Coronary artery (tissue), 2 donors: ENCODE measurements at regions not wholly inside any gene's neighbourhood (a gene's known extent, or its start where the extent isn't known, plus 50 kb on each side); places are given as distances from the start of the nearest gene placed in this dataset.
"Not testable (repeated sequence)": the region's sequence is repeated elsewhere in the genome, so short reads cannot be mapped to it uniquely, and the experiment has no call there.

Source experiments
- DNase-seq: peaks from one replicate; pipeline ENCODE4 v3.0.0-alpha.2; 2017; ENCODE audit warnings: low spot score
- H3K27ac ChIP-seq, 2 donors: fragments of 200-600 bp; sonication (generic); one replicate each; pipeline ENCODE4 v1.5.1; 2016 to 2019
- H3K4me3 ChIP-seq: fragments of 200-600 bp; sonication (generic); 2 replicates; pipeline ENCODE4 v1.5.1; 2016; ENCODE audit warnings: mild to moderate bottlenecking, moderate library complexity
- TF ChIP-seq, protein P1 (sequence below): fragments of 200-600 bp; sonication (generic); IDR thresholded peaks from one replicate; pipeline ENCODE4 v1.5.1; 2019; ENCODE audit warnings: antibody characterized with exemption

DNA sequence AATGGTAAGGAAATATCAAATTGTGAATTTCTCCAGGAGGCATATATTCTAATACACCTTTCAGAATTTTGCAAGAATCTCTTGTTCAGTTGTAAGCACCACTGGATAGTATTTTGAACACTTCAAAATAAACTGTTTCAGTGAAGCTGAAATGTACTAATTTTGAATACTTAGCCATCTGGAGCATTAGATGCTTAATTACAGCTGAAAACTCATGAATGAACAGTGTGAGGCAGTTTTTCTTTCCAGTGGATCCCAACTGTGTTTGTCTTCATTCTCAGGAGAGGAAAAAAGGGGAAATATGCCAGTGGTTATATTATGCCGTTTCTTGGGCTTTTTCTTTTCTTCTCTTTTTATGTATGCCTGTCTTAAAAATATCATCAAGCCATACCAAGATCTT is 306.0 kb upstream of the SEMA6A start:
- Histone ChIP-seq H3K27ac (no peak overlapping the region), H3K4me3 (no peak overlapping the region)
- no peak for DNase-seq
- TF ChIP-seq, protein P1, sequence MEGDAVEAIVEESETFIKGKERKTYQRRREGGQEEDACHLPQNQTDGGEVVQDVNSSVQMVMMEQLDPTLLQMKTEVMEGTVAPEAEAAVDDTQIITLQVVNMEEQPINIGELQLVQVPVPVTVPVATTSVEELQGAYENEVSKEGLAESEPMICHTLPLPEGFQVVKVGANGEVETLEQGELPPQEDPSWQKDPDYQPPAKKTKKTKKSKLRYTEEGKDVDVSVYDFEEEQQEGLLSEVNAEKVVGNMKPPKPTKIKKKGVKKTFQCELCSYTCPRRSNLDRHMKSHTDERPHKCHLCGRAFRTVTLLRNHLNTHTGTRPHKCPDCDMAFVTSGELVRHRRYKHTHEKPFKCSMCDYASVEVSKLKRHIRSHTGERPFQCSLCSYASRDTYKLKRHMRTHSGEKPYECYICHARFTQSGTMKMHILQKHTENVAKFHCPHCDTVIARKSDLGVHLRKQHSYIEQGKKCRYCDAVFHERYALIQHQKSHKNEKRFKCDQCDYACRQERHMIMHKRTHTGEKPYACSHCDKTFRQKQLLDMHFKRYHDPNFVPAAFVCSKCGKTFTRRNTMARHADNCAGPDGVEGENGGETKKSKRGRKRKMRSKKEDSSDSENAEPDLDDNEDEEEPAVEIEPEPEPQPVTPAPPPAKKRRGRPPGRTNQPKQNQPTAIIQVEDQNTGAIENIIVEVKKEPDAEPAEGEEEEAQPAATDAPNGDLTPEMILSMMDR, result no peak

DNA sequence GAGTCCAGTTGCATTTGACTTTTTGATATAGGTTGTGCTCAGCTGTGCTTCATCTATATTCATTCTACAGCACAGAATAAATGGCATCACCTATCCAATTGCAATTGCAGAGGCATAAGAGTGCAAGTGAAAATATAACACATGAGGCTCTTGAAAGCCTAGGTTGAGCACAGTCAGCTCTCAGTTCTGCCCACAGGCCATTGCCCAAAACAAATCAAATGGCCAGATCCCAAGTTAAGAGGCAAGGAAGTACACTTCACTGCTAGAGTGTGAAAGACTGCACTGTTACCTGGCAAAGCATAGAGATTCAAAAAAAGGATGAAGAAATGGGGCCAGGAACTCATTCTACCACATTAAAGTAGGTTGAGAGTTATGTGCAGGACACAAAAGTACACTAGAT is 305.5 kb upstream of the SEMA6A start:
- Histone ChIP-seq H3K4me3 (no peak overlapping the region), H3K27ac (no peak overlapping the region)
- TF ChIP-seq, protein P1, result no peak
- DNase-seq, result no peak

DNA sequence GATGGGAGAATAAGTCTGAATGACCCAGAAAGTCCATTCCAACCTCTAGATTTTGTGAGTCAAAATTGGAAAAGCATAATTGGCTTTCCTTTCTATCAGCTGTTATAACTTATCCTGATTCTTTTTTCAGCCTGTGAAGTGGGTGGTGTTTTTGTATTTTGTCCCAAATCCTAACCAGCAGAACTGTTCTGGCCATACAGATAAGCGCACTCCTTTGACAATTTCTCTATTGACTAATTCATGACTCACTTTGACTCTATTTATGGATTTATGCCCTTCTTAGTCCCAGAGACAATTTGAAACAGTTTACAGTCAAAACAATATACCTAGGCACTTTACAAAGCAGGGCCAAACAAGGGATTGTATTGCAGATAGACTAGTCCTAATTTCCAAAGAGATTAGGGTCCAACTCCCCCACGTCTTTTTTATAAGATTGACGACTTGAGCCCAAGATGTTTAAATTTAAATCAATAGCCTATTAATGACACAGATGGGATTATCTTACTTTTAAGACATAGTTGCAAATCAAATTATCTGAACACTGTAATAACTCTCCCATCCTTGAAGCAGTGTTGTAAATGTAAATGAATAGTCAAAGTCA is 301.7 kb upstream of the SEMA6A start:
- TF ChIP-seq, protein P1, result no peak
- H3K4me3 ChIP-seq, result no peak overlapping the region
- H3K27ac ChIP-seq, result no peak overlapping the region
- no peak for DNase-seq

DNA sequence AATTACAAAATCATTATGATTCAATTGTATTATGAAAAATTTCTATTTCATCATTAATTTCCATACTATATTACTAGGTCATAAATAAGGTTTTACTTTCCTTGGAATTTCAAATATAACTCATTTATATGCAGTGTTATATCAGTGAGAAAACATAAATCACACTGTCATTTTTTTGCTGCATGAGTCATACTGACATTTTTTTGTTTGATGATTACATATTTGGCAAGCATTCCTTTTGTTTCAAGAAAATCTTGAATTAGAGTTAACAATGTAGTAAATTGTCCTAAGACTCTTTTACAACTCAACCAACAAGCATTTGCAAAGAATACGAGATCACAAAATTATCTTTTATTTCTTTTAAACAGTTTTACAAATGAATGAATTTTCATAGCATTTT is 298.4 kb upstream of the SEMA6A start:
- DNase-seq, result no peak
- TF ChIP-seq, protein P1, result no peak
- Histone ChIP-seq H3K27ac (no peak overlapping the region), H3K4me3 (no peak overlapping the region)

DNA sequence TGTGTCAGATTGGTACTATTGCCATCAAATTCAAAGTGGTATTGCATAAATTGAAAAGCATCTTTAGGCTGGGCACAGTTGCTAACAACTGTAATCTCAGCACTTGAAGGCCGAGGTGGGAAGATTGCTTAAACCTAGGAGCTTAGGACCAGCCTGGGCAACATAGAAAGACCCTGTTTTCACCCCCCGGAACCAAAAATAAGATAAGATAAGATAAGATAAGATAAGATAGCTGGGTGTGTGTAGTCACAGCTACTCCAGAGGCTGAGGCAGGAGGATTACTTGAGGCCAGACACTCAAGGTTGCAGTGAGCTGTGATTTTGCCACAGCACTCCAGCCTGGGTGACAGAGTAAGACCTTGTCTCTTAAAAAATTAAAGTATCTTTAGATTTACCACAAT is 297.9 kb upstream of the SEMA6A start:
- Histone ChIP-seq H3K4me3 (no peak overlapping the region), H3K27ac (no peak overlapping the region)
- DNase-seq, result no peak
- TF ChIP-seq, protein P1, result no peak

DNA sequence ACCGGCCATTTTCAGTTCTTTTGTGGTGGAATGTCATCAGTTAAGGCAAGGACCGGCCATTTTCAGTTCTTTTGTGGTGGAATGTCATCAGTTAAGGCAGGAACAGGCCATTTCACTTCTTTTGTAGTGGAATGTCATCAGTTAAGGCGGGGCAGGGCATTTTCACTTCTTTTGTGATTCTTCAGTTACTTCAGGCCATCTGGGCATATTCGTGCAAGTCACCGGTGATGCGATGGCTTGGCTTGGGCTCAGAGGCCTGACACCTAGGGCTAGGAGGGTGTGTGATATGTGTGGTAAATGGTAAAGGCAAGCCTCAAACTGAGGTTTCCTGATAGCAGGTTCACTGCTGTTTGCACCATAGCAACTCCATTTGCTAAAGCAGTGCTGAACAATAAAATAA is 293.2 kb upstream of the SEMA6A start:
- not testable (repeated sequence) for H3K4me3 ChIP-seq, DNase-seq, H3K27ac ChIP-seq

DNA sequence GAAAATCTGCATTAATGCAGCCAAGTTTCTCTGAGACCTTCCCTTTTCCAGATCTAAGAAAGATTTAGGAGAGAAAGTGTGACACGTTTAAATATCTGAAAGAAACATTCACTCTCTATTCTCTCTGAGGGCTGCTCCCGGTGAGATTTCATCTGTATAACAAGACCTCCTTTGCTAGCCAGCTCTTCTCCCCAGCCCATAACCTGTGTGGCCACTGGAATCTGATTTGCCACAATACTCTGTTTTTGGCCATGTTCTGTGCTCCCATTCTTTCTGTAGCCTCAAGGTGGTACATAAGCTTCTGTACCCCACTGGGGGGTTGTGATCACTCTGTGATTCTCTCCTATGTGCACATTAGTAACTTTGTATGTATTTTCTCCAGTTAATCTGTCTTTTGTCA is 291.0 kb upstream of the SEMA6A start:
- Histone ChIP-seq H3K4me3 (no peak overlapping the region), H3K27ac (no peak overlapping the region)
- TF ChIP-seq, protein P1, result no peak
- no peak for DNase-seq

DNA sequence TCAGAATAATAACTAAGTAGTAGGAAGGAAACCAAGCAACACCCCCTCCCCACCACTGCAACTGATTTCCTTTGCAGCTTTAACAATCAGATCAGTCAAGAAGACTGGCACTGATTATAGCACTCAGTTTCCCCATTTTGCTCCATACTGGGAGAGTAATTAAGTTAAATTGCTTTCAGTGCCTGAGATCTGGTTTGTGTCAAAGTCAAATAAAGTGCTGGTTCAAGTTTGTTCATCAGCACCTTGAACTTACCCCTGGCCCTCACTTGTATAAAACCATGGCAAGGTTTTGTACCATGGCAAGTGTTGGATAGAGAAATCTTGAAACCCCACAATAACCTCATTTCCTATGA is 290.2 kb upstream of the SEMA6A start:
- no peak for DNase-seq
- Histone ChIP-seq H3K27ac (no peak overlapping the region), H3K4me3 (no peak overlapping the region)
- TF ChIP-seq, protein P1, result no peak
